Neural cell (in vitro differentiated cells): ENCODE measurements at regions not wholly inside any gene's neighbourhood (a gene's known extent, or its start where the extent isn't known, plus 50 kb on each side); places are given as distances from the start of the nearest gene placed in this dataset.

ENCODE experiments used
- H2AFZ ChIP-seq: fragments of 200-600, 300-800 bp; sonication (generic), shearing (Covaris generic); 2 replicates; pipeline ENCODE4 v1.6.0; 2014; ENCODE audit warnings: low read depth, mild to moderate bottlenecking, antibody characterized with exemption, low read length, moderate library complexity
- H3F3A ChIP-seq: fragments of 200-600 bp; shearing (Covaris generic); 2 replicates; pipeline ENCODE4 v1.6.1; 2016; ENCODE audit warnings: mild to moderate bottlenecking, moderate library complexity, mixed read lengths, antibody characterized with exemption, low read length; ENCODE audit not compliant: insufficient read depth, poor library complexity, severe bottlenecking
- H3K27ac ChIP-seq: fragments of 200-600, 300-800 bp; sonication (generic), shearing (Covaris generic); 2 replicates; pipeline ENCODE4 v1.5.1; 2014; ENCODE audit warnings: mild to moderate bottlenecking, low read length, moderate library complexity
- H3K27me3 ChIP-seq: fragments of 300-800, 200-600 bp; sonication (generic), shearing (Covaris generic); 2 replicates; pipeline ENCODE4 v1.6.0; 2014; ENCODE audit warnings: mild to moderate bottlenecking, low read depth, low read length, moderate library complexity; ENCODE audit not compliant: insufficient read depth
- H3K36me3 ChIP-seq: fragments of 300-800, 200-600 bp; sonication (generic), shearing (Covaris generic); 2 replicates; pipeline ENCODE4 v1.5.1; 2014; ENCODE audit warnings: mild to moderate bottlenecking, antibody characterized with exemption, low read length, moderate library complexity; ENCODE audit not compliant: insufficient read depth
- H3K4me2 ChIP-seq: fragments of 300-800, 200-600 bp; sonication (generic), shearing (Covaris generic); 2 replicates; pipeline ENCODE4 v1.6.0; 2014; ENCODE audit warnings: mild to moderate bottlenecking, low read length
- H3K4me3 ChIP-seq: fragments of 300-800, 200-600 bp; sonication (generic), shearing (Covaris generic); 2 replicates; pipeline ENCODE4 v1.5.1; 2014; ENCODE audit warnings: mild to moderate bottlenecking, low read length, moderate library complexity
- H3K79me2 ChIP-seq: fragments of 200-600 bp; shearing (Covaris generic); replicated peaks from 2 replicates; pipeline ENCODE4 v1.6.0; 2014; ENCODE audit warnings: mild to moderate bottlenecking, low read length, moderate library complexity; ENCODE audit not compliant: insufficient read depth
- H3K9ac ChIP-seq: fragments of 300-800, 200-600 bp; sonication (generic), shearing (Covaris generic); 2 replicates; pipeline ENCODE4 v1.6.1; 2016; ENCODE audit warnings: mild to moderate bottlenecking, low read length, mixed read lengths
- H3K9me2 ChIP-seq: fragments of 200-600 bp; shearing (Covaris generic); 2 replicates; pipeline ENCODE4 v1.6.1; 2016; ENCODE audit warnings: mild to moderate bottlenecking, low read length, mixed read lengths; ENCODE audit not compliant: insufficient read depth
- H3K9me3 ChIP-seq: fragments of 200-600, 300-800 bp; sonication (generic), shearing (Covaris generic); 2 replicates; pipeline ENCODE4 v1.6.1; 2016; ENCODE audit warnings: mild to moderate bottlenecking, mixed run types, low read length, moderate library complexity, mixed read lengths
- H4K20me1 ChIP-seq: fragments of 200-600 bp; shearing (Covaris generic); 2 replicates; pipeline ENCODE4 v1.6.1; 2016; ENCODE audit warnings: mild to moderate bottlenecking, mixed run types; ENCODE audit not compliant: insufficient read depth
- EP300 ChIP-seq: fragments of 450-650 bp; conservative IDR thresholded peaks from 2 replicates; pipeline ENCODE4 v1.6.1; 2014; ENCODE audit warnings: antibody characterized with exemption, mild to moderate bottlenecking, moderate library complexity; ENCODE audit not compliant: poor library complexity, severe bottlenecking
- EZH2 ChIP-seq: fragments of 200-600, 300-800 bp; shearing (Covaris generic), sonication (generic); IDR thresholded peaks from 2 replicates; pipeline ENCODE4 v1.6.1; 2014; ENCODE audit warnings: antibody characterized with exemption, low read length, borderline replicate concordance, mild to moderate bottlenecking; ENCODE audit not compliant: insufficient read depth, poor library complexity, severe bottlenecking
- MXI1 ChIP-seq: fragments of 450-650 bp; conservative IDR thresholded peaks from 2 replicates; pipeline ENCODE4 v1.6.1; 2014; ENCODE audit warnings: antibody characterized with exemption, mild to moderate bottlenecking; ENCODE audit not compliant: poor library complexity, severe bottlenecking
- RAD21 ChIP-seq: fragments of 450-650 bp; conservative IDR thresholded peaks from 2 replicates; pipeline ENCODE4 v1.6.1; 2014; ENCODE audit warnings: antibody characterized with exemption, mild to moderate bottlenecking, moderate library complexity
- SMC3 ChIP-seq: fragments of 450-650 bp; conservative IDR thresholded peaks from 2 replicates; pipeline ENCODE4 v1.6.1; 2014; ENCODE audit warnings: antibody characterized with exemption, mild to moderate bottlenecking, moderate library complexity; ENCODE audit not compliant: poor library complexity
- TF ChIP-seq, protein P1 (sequence below): IDR thresholded peaks from 2 replicates; pipeline ENCODE4 v1.6.1; 2012; ENCODE audit warnings: borderline replicate concordance
- TF ChIP-seq, protein P2 (sequence below): fragments of 450-650 bp; IDR thresholded peaks from 2 replicates; pipeline ENCODE4 v1.5.1; 2014; ENCODE audit warnings: antibody characterized with exemption, mild to moderate bottlenecking, moderate library complexity; ENCODE audit not compliant: poor library complexity, severe bottlenecking

- no peak overlapping the region for H2AFZ ChIP-seq
- H3F3A ChIP-seq = no peaks in the 10 kb centered on the region
- no peak overlapping the region for H3K4me2 ChIP-seq
- H3K27me3 ChIP-seq = no peaks in the 10 kb centered on the region
- no peak overlapping the region for H3K9ac ChIP-seq
- H4K20me1 ChIP-seq = no peaks in the 10 kb centered on the region
- no peak overlapping the region for H3K27ac ChIP-seq
- H3K36me3 ChIP-seq = no peaks in the 10 kb centered on the region
- H3K79me2 ChIP-seq = no peaks in the 10 kb centered on the region
- no peaks in the 10 kb centered on the region for H3K9me2 ChIP-seq
- H3K4me3 ChIP-seq = no peak overlapping the region
- no peak for TF ChIP-seq MXI1
- TF ChIP-seq EP300 = no peak
- TF ChIP-seq, protein P1, sequence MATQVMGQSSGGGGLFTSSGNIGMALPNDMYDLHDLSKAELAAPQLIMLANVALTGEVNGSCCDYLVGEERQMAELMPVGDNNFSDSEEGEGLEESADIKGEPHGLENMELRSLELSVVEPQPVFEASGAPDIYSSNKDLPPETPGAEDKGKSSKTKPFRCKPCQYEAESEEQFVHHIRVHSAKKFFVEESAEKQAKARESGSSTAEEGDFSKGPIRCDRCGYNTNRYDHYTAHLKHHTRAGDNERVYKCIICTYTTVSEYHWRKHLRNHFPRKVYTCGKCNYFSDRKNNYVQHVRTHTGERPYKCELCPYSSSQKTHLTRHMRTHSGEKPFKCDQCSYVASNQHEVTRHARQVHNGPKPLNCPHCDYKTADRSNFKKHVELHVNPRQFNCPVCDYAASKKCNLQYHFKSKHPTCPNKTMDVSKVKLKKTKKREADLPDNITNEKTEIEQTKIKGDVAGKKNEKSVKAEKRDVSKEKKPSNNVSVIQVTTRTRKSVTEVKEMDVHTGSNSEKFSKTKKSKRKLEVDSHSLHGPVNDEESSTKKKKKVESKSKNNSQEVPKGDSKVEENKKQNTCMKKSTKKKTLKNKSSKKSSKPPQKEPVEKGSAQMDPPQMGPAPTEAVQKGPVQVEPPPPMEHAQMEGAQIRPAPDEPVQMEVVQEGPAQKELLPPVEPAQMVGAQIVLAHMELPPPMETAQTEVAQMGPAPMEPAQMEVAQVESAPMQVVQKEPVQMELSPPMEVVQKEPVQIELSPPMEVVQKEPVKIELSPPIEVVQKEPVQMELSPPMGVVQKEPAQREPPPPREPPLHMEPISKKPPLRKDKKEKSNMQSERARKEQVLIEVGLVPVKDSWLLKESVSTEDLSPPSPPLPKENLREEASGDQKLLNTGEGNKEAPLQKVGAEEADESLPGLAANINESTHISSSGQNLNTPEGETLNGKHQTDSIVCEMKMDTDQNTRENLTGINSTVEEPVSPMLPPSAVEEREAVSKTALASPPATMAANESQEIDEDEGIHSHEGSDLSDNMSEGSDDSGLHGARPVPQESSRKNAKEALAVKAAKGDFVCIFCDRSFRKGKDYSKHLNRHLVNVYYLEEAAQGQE = no peak
- TF ChIP-seq, protein P2, sequence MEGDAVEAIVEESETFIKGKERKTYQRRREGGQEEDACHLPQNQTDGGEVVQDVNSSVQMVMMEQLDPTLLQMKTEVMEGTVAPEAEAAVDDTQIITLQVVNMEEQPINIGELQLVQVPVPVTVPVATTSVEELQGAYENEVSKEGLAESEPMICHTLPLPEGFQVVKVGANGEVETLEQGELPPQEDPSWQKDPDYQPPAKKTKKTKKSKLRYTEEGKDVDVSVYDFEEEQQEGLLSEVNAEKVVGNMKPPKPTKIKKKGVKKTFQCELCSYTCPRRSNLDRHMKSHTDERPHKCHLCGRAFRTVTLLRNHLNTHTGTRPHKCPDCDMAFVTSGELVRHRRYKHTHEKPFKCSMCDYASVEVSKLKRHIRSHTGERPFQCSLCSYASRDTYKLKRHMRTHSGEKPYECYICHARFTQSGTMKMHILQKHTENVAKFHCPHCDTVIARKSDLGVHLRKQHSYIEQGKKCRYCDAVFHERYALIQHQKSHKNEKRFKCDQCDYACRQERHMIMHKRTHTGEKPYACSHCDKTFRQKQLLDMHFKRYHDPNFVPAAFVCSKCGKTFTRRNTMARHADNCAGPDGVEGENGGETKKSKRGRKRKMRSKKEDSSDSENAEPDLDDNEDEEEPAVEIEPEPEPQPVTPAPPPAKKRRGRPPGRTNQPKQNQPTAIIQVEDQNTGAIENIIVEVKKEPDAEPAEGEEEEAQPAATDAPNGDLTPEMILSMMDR = no peak
- no peak for TF ChIP-seq EZH2
- TF ChIP-seq SMC3 = no peak
- no peak for TF ChIP-seq RAD21
- H3K9me3 ChIP-seq = no peaks in the 10 kb centered on the region
Observed at GRCh38 chr13:77417897-77418296, 91.0 kb upstream of the MYCBP2 start.

DNA sequence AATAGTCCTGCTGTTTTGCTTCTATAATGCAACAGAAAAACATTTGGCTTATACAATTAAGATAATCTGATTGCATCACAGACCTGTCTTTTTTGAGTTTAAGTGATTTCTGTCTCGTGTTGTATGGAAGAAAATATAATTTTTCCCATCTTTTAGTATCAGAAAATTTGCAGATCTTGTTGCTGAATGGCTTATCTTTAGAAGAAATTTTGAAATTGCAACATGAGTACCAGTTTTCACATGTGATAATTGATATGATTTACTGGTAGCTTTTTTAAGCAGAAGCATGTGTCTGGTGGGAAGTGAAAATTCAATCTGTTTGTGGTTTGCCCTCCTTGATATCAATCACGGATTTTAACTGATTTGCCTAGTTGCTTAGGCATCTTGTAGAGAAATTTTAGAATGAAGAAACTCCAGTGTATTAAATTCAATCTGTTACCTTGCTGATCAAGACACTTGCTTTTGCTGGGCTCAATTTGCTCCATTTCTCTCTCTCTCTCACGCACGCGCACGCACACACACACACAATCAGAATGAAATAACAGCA, 89.8 kb upstream of the MYCBP2 start:
- Histone ChIP-seq H3K27me3 (no peaks in the 10 kb centered on the region), H3K4me3 (no peak overlapping the region), H3K9ac (no peak overlapping the region), H3K36me3 (no peaks in the 10 kb centered on the region), H3K79me2 (no peaks in the 10 kb centered on the region), H3K27ac (no peak overlapping the region), H3K9me2 (no peaks in the 10 kb centered on the region), H4K20me1 (no peaks in the 10 kb centered on the region), H3F3A (no peaks in the 10 kb centered on the region), H3K4me2 (no peak overlapping the region), H2AFZ (no peak overlapping the region), H3K9me3 (no peaks in the 10 kb centered on the region)
- TF ChIP-seq EP300 (no peak), EZH2 (no peak)
